CD4-positive, alpha-beta T cell treated with Interleukin-1 beta for 1 hour (primary cell): ENCODE measurements at regions not wholly inside any gene's neighbourhood (a gene's known extent, or its start where the extent isn't known, plus 50 kb on each side); places are given as distances from the start of the nearest gene placed in this dataset.

Experiments used
- DNase-seq, 2 donors: peaks; one replicate each; pipeline ENCODE4 v3.0.0-alpha.2; 2020 to 2022

DNA sequence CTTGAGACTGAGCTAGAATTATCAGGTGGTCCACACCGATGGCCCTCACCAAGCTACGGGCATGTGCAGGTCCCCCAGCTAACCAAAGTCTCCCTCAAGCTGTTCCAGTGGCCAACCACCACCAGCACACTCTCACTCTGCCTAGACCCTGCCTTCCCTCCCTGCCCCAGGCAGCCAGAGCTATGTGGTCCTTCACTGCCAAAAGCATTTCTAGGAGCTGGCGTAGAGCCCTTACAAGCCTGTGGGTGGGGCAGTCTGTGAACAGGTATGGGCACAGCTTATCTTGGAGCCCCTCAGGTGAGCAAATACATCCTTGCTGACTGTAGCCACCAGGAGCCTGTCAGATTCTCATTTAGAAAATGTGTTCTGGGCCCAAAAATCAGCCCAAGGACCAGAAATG is 159.8 kb upstream of the PPP2R3A start:
- no peak for DNase-seq

DNA sequence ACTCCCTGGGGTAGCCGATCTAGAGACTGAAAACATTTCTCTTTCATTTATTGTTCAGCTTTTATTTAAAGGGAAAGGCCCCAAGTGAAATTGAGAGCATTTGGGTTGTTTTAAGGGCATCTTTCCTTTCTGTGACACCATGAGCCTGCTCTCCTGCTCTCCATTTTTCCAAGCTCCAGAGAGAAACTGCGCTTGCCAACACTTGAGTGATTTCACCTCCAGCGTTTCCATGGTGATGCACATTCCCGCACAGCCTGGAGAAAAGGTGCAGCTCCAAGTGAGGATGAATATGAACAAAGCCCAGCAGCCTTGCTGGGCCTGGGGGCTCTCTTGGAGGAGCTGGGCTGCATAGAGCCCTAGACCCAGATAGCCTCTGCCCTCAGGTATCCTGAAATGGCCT is 159.2 kb upstream of the PPP2R3A start:
- DNase-seq = no peak

- no peak for DNase-seq
Observed at GRCh38 chr3:135807879-135808278, 157.6 kb upstream of the PPP2R3A start.

GRCh38 chr3:135809021-135809634 is 156.4 kb upstream of the PPP2R3A start:
- no peak for DNase-seq

- DNase-seq = no peak
Observed at GRCh38 chr3:135811651-135812050, 153.9 kb upstream of the PPP2R3A start.

DNA sequence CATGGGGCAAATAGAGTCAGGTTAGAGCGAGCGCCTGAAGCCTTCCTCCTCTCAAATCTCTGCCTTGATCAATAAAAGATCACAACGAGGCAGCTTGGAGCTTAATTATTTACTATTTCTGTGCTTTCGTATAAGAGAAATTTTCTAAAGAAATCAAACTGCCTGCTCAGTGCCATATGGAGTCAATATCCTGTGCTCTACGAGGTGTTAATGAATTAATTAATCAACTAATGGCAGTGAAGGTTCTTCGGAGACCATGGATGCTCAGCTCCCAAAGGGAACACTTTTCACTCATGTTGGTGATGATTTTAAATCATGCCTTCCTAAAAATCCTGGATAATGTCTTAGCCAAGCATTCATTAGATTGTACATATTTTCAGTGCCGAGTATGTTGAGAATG is 153.5 kb upstream of the PPP2R3A start:
- no peak for DNase-seq

DNA sequence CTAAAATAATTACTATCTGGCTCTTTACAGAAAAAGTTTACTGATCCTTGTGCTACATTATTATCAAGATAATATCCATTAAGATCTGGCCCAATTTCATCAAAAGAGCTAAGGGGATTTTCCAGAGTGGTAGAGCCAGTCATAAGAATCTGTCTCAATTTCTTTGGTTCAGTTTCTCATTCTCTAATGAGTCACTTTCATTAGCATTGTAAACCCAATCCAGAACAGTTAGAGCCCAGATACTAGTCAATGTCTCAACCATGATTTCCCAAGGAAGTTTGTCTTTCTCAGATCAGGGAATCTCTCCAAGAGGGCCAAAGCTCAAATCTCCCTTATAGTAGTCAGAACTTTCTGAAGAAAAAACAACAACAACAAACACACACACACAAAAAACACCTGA is 131.1 kb upstream of the PPP2R3A start:
- DNase-seq = no peak

DNA sequence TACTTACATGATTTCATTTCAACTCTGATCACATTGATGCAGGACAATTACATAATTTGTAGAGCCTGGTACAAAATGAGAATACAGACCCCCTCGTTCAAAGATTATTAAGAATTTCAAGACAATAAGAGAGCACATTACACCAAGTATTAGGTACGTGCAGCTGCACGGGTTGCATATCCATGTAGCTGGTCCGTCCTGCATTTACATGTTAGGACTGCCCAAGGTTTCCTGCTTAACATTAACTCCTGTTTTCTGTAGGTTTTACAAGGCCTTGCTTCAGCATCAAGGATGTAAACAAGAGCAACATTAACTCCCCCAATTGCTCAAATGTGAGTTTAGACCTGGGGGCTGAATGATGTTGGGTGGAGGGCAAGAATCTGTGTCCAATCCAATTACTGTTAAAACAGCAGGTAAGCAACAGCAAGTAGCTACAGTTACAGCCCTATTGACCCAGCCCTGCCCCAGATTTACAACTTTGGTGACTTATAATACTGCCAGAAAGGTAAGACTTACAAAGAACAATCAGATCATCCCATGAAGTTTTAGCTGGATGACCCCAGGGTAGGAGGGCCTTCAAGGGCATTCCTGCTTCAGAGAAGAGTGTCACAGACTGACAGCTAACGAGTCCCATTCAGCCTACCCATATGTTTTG is 127.4 kb upstream of the PPP2R3A start:
- DNase-seq = no peak

- no peak for DNase-seq
Observed at GRCh38 chr3:135840436-135840835, 125.1 kb upstream of the PPP2R3A start.

GRCh38 chr3:135844386-135844785 is 121.1 kb upstream of the PPP2R3A start:
- no peak for DNase-seq

DNA sequence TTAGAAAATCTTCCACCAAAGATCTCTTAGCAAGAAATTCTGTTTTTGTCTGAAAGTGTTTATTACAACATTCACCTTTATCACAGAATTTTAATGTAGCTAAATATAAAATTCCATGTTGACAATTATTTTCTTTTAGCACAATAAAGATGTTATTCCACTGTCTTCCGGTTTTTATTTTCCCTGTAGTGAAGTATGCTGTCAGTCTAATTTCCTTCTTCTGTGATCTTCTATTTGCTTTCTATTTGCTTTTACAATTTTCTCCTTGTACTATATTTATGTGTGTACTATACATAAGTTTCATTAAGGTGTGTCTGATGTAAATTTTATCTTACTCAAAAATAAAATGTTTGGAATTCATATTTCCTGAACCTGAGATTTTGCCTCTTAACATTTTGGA is 117.5 kb upstream of the PPP2R3A start:
- no peak for DNase-seq

- no peak for DNase-seq
Observed at GRCh38 chr3:135849827-135850226, 115.7 kb upstream of the PPP2R3A start.

- no peak for DNase-seq
Observed at GRCh38 chr3:135851201-135852081, 114.1 kb upstream of the PPP2R3A start.

DNA sequence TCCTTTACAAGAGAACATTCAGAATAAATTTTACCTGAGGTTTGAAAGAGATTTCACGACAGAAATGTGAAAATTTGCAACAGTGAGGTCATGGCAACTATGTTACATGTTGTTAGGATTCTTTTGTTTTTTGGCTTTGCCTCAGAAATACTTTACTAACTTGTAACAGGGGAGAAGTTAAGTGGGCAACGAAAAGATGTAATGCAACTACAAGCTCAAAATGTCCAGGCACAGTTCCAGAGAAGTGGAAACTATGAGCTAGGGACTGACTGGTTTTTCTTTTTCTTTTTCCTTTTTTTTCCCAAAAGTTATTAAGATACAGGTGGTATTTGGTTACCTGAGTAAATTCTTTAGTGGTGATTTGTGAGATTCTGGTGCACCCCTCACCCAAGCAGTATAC is 111.5 kb upstream of the PPP2R3A start:
- DNase-seq = no peak

GRCh38 chr3:135860761-135861160 is 104.8 kb upstream of the PPP2R3A start:
- no peak for DNase-seq

DNA sequence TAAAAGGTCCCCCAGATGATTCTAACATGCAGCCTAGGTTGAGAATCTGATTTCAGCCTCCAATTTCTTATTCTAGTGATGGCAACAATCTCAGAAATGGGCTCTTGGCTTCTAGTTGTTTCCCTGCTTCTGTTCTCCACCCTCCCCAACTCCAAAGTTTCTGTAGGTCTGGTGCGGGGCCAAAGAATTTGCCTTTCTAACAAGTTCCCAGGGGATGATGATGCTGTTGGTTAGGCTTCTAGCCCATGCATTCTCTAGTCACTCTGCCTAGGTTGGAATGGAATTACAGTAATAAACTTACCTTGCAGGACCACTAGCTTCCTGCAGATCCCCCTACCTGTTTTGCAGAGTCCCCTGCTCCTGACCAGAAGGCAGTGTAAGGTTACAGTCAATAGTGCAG is 103.2 kb upstream of the PPP2R3A start:
- DNase-seq = no peak

DNA sequence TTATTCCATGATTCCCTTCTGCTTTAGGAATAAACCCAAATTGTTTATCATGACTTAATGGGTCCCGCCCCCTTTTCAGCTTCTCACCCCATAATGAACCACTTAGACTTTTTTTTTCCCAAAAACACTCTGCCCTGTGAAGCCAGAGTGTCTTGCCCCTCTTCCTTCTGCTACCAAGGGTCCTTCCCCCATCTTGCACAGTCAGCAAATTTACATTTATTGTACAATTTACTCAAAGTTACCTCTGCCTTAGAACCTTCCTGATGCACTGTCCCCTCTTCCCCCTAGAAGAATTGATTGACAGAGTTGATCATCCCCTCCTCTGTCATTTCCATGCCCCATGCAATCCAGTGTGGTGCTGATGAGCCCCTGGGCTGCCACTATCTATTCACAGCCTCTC is 101.5 kb upstream of the PPP2R3A start:
- DNase-seq = no peak

- DNase-seq = no peak
Observed at GRCh38 chr3:135865085-135865484, 100.4 kb upstream of the PPP2R3A start.

GRCh38 chr3:135865553-135865952 is 100.0 kb upstream of the PPP2R3A start:
- no peak for DNase-seq

- no peak for DNase-seq
Observed at GRCh38 chr3:135867911-135868310, 97.6 kb upstream of the PPP2R3A start.

DNA sequence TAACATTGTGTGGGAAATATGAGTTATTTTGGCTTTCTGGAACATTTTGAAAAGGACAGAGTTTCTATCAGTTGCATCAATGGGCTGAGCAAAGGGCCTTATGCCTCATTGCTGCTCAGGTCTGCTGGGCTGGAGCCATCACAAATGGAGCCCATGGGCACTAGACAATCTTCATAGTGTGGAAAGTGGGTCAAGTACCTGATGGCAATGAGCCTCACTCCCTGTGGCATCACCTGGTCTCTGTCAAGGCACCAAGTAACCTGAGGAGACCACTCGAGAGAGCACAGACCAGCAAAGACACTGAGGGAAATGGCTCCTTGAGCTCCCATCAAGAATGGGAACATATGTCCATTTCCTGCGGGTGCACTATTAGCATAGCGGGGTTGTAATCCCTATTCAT is 96.7 kb upstream of the PPP2R3A start:
- no peak for DNase-seq

- DNase-seq = no peak
Observed at GRCh38 chr3:135869439-135870105, 96.0 kb upstream of the PPP2R3A start.

- no peak for DNase-seq
Observed at GRCh38 chr3:135871311-135871710, 94.2 kb upstream of the PPP2R3A start.

GRCh38 chr3:135874035-135874434 is 91.5 kb upstream of the PPP2R3A start:
- DNase-seq = no peak
